B cell (primary cell): ENCODE measurements at regions not wholly inside any gene's neighbourhood (a gene's known extent, or its start where the extent isn't known, plus 50 kb on each side); places are given as distances from the start of the nearest gene placed in this dataset.

Source experiments
- ATAC-seq: fragments of 200-7000 bp; cut with Tn5 transposase; one replicate; pipeline ENCODE4 v1.10.0; 2021; ENCODE audit warnings: low read depth, mild to moderate bottlenecking, moderate number of reproducible peaks, moderate library complexity
- CTCF ChIA-PET: fragments of 350-600 bp; sonication (Branson Sonifier 250); formaldehyde crosslinking; loops from one replicate; lab custom pipeline; 2021; ENCODE audit warnings: antibody characterized with exemption, inconsistent platforms; lab: Charles Lee
- POLR2A ChIA-PET: fragments of 350-600 bp; sonication (Branson Sonifier 250); formaldehyde crosslinking; loops from one replicate; lab custom pipeline; 2021; ENCODE audit warnings: antibody characterized with exemption; lab: Charles Lee
- DNase-seq: peaks from one replicate; pipeline ENCODE4 v3.0.0; 2013
- H2AFZ ChIP-seq: 2 replicates; pipeline ENCODE4 v1.6.1; 2012; ENCODE audit warnings: mild to moderate bottlenecking, low read depth, low read length; ENCODE audit not compliant: insufficient read depth, poor library complexity, severe bottlenecking
- H3K27ac ChIP-seq, 2 donors: 1 replicate in 1 of 2; 2 replicates in 1 of 2; pipeline ENCODE4 v1.5.1; 2012 to 2013; ENCODE audit warnings: low read length in 2 of 2, mild to moderate bottlenecking in 2 of 2, moderate library complexity in 1 of 2
- H3K27me3 ChIP-seq, 4 experiments: fragments of 200-600 bp in 1 of 4; sonication (generic) in 1 of 4; replicated peaks in 1 of 4; 1 replicate in 2 of 4; 2 replicates in 2 of 4; pipeline versions ENCODE4 v1.6.1 to v1.7.0; 2013 to 2016; ENCODE audit warnings: low read length in 3 of 4, mild to moderate bottlenecking in 2 of 4, mixed read lengths in 1 of 4, moderate library complexity in 1 of 4; ENCODE audit not compliant: insufficient read depth in 4 of 4, control insufficient read depth in 3 of 4; ENCODE audit errors: control extremely low read depth in 1 of 4
- H3K36me3 ChIP-seq, 2 experiments: replicated peaks in 1 of 2; 1 replicate in 1 of 2; 2 replicates in 1 of 2; pipeline versions ENCODE4 v1.6.1 to v1.7.1; 2013; ENCODE audit warnings: low read length in 1 of 2; ENCODE audit not compliant: insufficient read depth in 2 of 2, control insufficient read depth in 1 of 2; ENCODE audit errors: control extremely low read depth in 1 of 2, extremely low read depth in 1 of 2
- H3K4me1 ChIP-seq, 2 donors: fragments of 200-600 bp in 1 of 2; sonication (generic) in 1 of 2; 1 replicate in 1 of 2; 2 replicates in 1 of 2; pipeline versions ENCODE4 v1.5.1 to v1.6.1; 2013 to 2017; ENCODE audit warnings: low read length in 2 of 2; ENCODE audit not compliant: control insufficient read depth in 2 of 2, insufficient read depth in 2 of 2
- H3K4me2 ChIP-seq: replicated peaks from 2 replicates; pipeline ENCODE3; 2012; ENCODE audit warnings: mild to moderate bottlenecking, low read depth, low read length; ENCODE audit not compliant: poor library complexity, severe bottlenecking
- H3K4me3 ChIP-seq, 5 experiments: fragments of 200-600 bp in 1 of 5; sonication (generic) in 1 of 5; 1 replicate in 3 of 5; 2 replicates in 2 of 5; pipeline versions ENCODE4 v1.5.1 to v1.7.0; 2011 to 2016; ENCODE audit warnings: low read length in 4 of 5, mild to moderate bottlenecking in 4 of 5, low read depth in 2 of 5, control low read depth in 1 of 5, moderate library complexity in 1 of 5; ENCODE audit not compliant: insufficient read depth in 1 of 5; ENCODE audit errors: control extremely low read depth in 1 of 5, extremely low read depth in 1 of 5
- H3K79me2 ChIP-seq: fragments of 200-600 bp; sonication (generic); one replicate; pipeline ENCODE4 v1.6.0; 2016; ENCODE audit warnings: low read length; ENCODE audit not compliant: control insufficient read depth, insufficient read depth
- H3K9ac ChIP-seq: fragments of 200-600 bp; sonication (generic); 2 replicates; pipeline ENCODE4 v1.6.1; 2017; ENCODE audit warnings: mild to moderate bottlenecking, low read length, moderate library complexity
- H3K9me3 ChIP-seq, 3 donors: one replicate each; pipeline versions ENCODE4 v1.6.1 to v1.7.1; 2013; ENCODE audit warnings: low read length in 2 of 3; ENCODE audit not compliant: control insufficient read depth in 2 of 3, insufficient read depth in 1 of 3; ENCODE audit errors: control extremely low read depth in 1 of 3
- H4K20me1 ChIP-seq: 2 replicates; pipeline ENCODE4 v1.6.0; 2012; ENCODE audit warnings: mild to moderate bottlenecking, low read length; ENCODE audit not compliant: insufficient read depth, control insufficient read depth, poor library complexity, severe bottlenecking
- H3K27ac Mint-ChIP-seq: one replicate; pipeline ENCODE4 v1.8.0; 2021; ENCODE audit warnings: mixed read lengths
- H3K27me3 Mint-ChIP-seq: one replicate; pipeline ENCODE4 v1.8.0; 2021; ENCODE audit warnings: mixed read lengths
- H3K4me1 Mint-ChIP-seq: one replicate; pipeline ENCODE4 v1.8.0; 2021; ENCODE audit warnings: mixed read lengths
- H3K4me3 Mint-ChIP-seq: one replicate; pipeline ENCODE4 v1.8.0; 2021; ENCODE audit warnings: mixed read lengths
- H3K9me3 Mint-ChIP-seq: one replicate; pipeline ENCODE4 v1.8.0; 2022; ENCODE audit warnings: mixed read lengths; ENCODE audit not compliant: insufficient read depth
- EZH2 ChIP-seq: IDR thresholded peaks from 2 replicates; pipeline ENCODE4 v1.6.1; 2012; ENCODE audit warnings: borderline replicate concordance, low read depth, mild to moderate bottlenecking, moderate library complexity, low read length; ENCODE audit not compliant: insufficient read depth, poor library complexity, severe bottlenecking
- WGBS: methylation state at CpG from one replicate; pipeline ENCODE4 v1.1.5; 2013; ENCODE audit warnings: missing lambda C conversion rate; ENCODE audit not compliant: insufficient coverage; 5-methylcytosine and 5-hydroxymethylcytosine counted together
- intact Hi-C: fragments of 100-400 bp; cut with micrococcal nuclease; formaldehyde crosslinking; loops from one replicate; pipeline ENCODE4 v1.10.0; 2022
- TF ChIP-seq, protein P1 (sequence below): fragments of 200-600 bp; IDR thresholded peaks from one replicate; pipeline ENCODE4 v1.8.0; 2022; ENCODE audit warnings: antibody characterized with exemption, mild to moderate bottlenecking

DNA sequence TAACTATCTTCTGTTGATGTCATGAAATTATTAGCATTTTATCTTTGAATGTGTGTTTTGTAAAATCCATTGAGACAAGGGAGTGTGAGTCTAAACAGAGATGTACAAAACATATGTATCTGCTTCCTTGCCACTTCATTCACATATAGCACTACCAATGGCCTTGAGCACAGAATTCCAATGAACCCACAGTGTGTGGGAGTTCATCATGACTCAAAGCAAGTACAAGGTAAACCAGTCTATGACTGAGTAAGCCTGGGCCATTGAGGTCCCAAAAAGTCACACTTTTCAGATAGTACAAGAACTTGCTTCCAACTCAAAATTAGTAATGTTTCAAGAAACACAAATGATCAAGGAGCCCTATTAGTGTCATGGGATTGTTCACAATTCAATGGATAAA is 218.6 kb downstream of the MANEA start:
- ATAC-seq, result no peak
- CTCF ChIA-PET, result no interaction called here
- Histone ChIP-seq H3K27ac (no peak overlapping the region), H3K9me3 (no peaks in the 10 kb centered on the region), H4K20me1 (no peaks in the 10 kb centered on the region), H3K4me1 (no peaks in the 10 kb centered on the region), H2AFZ (no peak overlapping the region), H3K4me3 (no peak overlapping the region), H3K9ac (no peak overlapping the region), H3K36me3 (no peaks in the 10 kb centered on the region), H3K79me2 (no peaks in the 10 kb centered on the region), H3K27me3 (no peaks in the 10 kb centered on the region), H3K4me2 (no peak overlapping the region)
- TF ChIP-seq EZH2, result no peak
- TF ChIP-seq, protein P1, sequence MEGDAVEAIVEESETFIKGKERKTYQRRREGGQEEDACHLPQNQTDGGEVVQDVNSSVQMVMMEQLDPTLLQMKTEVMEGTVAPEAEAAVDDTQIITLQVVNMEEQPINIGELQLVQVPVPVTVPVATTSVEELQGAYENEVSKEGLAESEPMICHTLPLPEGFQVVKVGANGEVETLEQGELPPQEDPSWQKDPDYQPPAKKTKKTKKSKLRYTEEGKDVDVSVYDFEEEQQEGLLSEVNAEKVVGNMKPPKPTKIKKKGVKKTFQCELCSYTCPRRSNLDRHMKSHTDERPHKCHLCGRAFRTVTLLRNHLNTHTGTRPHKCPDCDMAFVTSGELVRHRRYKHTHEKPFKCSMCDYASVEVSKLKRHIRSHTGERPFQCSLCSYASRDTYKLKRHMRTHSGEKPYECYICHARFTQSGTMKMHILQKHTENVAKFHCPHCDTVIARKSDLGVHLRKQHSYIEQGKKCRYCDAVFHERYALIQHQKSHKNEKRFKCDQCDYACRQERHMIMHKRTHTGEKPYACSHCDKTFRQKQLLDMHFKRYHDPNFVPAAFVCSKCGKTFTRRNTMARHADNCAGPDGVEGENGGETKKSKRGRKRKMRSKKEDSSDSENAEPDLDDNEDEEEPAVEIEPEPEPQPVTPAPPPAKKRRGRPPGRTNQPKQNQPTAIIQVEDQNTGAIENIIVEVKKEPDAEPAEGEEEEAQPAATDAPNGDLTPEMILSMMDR, result no peak
- Mint-ChIP-seq H3K4me3 (no peak overlapping the region), H3K9me3 (peaks cover 2% of the 10 kb centered on the region), H3K27me3 (no peaks in the 10 kb centered on the region), H3K27ac (no peak overlapping the region), H3K4me1 (no peaks in the 10 kb centered on the region)
- POLR2A ChIA-PET, result no interaction called here
- intact Hi-C loops, result no loop called here
- DNase-seq, result no peak

DNA sequence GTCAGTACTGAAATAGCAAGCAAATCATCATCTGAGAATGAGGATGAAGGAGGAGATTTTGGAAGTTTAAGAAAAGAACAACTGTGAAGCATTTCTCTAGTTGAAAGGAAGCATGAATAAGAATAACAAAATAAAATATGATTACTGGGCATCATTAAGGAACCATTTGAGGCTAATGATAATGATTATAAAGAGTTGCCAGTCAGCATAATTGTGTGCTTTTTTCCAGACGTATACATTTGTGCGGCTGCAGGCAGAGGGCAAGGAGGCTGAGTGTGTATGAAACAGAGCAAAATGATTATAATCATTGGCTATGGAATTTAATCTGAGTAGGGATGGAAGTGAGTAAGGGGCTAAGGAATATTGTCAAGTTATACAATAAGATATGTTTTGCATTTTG is 218.7 kb upstream of the FUT9 start:
- ChIA-PET POLR2A (no interaction called here), CTCF (no interaction called here)

More for the DNA sequence above, 218.7 kb upstream of the FUT9 start:
- DNase-seq, result no peak
- Histone ChIP-seq H3K79me2 (no peaks in the 10 kb centered on the region), H4K20me1 (no peaks in the 10 kb centered on the region), H3K36me3 (no peaks in the 10 kb centered on the region), H3K4me1 (no peaks in the 10 kb centered on the region), H3K4me3 (no peak overlapping the region), H3K9me3 (no peaks in the 10 kb centered on the region), H3K4me2 (no peak overlapping the region), H2AFZ (no peak overlapping the region), H3K27me3 (no peaks in the 10 kb centered on the region), H3K27ac (no peak overlapping the region), H3K9ac (no peak overlapping the region)
- Mint-ChIP-seq H3K4me3 (no peak overlapping the region), H3K9me3 (peaks cover 2% of the 10 kb centered on the region), H3K4me1 (no peaks in the 10 kb centered on the region), H3K27me3 (no peaks in the 10 kb centered on the region), H3K27ac (no peak overlapping the region)
- 91% methylated on average over 2 of the region's 2 CpGs for WGBS
- intact Hi-C loops, result no loop called here
- TF ChIP-seq, protein P1, result no peak
- no peak for TF ChIP-seq EZH2
- no peak for ATAC-seq
